Memory B cell (primary cell): ENCODE measurements at regions not wholly inside any gene's neighbourhood (a gene's known extent, or its start where the extent isn't known, plus 50 kb on each side); places are given as distances from the start of the nearest gene placed in this dataset.
"Not testable (repeated sequence)": the region's sequence is repeated elsewhere in the genome, so short reads cannot be mapped to it uniquely, and the experiment has no call there.

ENCODE experiments used
- ATAC-seq: fragments of 150-1000 bp; cut with Tn5 transposase; 2 replicates; pipeline ENCODE4 v1.10.0; 2021; ENCODE audit warnings: low read depth, mild to moderate bottlenecking, moderate library complexity
- DNase-seq, 2 donors: peaks; one replicate each; pipeline ENCODE4 v3.0.0; 2022; ENCODE audit warnings: low spot score in 2 of 2
- H3K27ac Mint-ChIP-seq: one replicate; pipeline ENCODE4 v1.8.0; 2022; ENCODE audit warnings: mild to moderate bottlenecking, moderate library complexity, mixed read lengths
- H3K27me3 Mint-ChIP-seq: one replicate; pipeline ENCODE4 v1.8.0; 2022; ENCODE audit warnings: mixed read lengths
- H3K36me3 Mint-ChIP-seq: one replicate; pipeline ENCODE4 v1.8.0; 2022; ENCODE audit warnings: mild to moderate bottlenecking, mixed read lengths
- H3K4me1 Mint-ChIP-seq: one replicate; pipeline ENCODE4 v1.8.0; 2022; ENCODE audit warnings: mixed read lengths
- H3K4me3 Mint-ChIP-seq: one replicate; pipeline ENCODE4 v1.8.0; 2022; ENCODE audit warnings: mild to moderate bottlenecking, moderate library complexity, mixed read lengths
- H3K9me3 Mint-ChIP-seq: one replicate; pipeline ENCODE4 v1.8.0; 2022; ENCODE audit warnings: mixed read lengths

DNA sequence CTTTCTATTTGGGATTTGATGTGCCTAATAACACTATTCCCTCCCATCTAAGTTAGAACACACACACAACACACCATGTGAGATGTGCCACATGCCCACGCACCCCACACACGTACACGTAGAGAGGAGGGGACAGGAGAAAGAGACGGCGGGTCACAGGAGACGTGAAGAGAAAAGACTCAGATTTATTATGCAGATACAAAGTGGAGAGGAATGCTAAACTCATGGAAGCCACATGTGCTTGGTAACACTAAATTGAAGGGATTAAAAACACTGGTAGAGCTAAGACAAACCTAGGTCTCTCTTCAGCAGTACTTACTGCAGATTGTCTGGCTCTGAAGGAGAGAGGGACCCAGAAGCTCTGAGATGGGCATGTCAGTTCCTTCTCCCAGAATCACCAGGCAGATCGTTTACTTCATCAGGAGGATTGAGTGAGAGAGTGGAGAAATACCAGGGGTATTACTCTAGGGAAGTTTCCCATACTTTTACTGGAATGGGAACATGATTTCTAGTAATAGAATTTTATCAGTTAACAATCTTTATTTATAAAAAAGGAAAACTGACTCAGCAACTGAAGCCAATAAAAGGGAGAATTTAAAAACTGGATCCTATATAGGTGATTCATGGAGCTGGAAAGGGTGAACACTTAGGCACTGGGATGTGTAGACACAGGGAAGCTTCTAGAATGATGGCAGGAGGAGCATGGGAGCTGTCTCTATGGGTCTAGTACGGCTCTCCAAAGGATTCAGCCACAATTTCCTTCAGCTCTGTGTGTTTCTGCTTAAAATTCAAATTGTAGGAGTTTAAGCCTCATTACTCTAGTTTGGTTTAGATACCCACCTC, 139.4 kb downstream of the MACIR start:
- peaks cover 12% of the 10 kb centered on the region for H3K27me3 Mint-ChIP-seq
- no peak overlapping the region for H3K4me3 Mint-ChIP-seq
- ATAC-seq (no peak), DNase-seq (no peak)
- no peaks in the 10 kb centered on the region for H3K36me3 Mint-ChIP-seq
- H3K27ac Mint-ChIP-seq: no peak overlapping the region
- H3K9me3 Mint-ChIP-seq: peaks cover 1% of the 10 kb centered on the region
- no peaks in the 10 kb centered on the region for H3K4me1 Mint-ChIP-seq

DNA sequence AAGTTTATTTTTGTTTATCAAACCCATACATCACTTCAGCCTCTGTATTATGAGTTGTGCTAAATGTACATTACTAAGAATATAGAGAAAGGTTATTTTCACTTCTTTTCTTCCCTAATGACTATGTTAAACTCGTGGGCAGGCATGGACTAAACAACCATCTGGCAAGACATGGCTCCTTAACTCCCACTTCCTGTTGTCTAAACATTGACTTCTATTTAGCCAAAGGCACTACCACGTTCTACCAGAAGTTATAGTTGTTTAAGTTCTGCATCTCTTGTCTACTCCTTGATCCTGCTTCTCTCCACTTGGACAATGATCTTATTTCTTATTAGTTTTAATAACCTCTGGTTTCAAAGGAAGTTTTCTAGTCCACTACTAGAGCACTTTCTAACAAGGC, 136.1 kb downstream of the MACIR start:
- Mint-ChIP-seq H3K27ac (no peak overlapping the region), H3K4me1 (no peaks in the 10 kb centered on the region), H3K4me3 (no peak overlapping the region), H3K27me3 (peaks cover 11% of the 10 kb centered on the region), H3K9me3 (peaks cover 1% of the 10 kb centered on the region), H3K36me3 (no peaks in the 10 kb centered on the region)
- ATAC-seq (no peak), DNase-seq (no peak)

DNA sequence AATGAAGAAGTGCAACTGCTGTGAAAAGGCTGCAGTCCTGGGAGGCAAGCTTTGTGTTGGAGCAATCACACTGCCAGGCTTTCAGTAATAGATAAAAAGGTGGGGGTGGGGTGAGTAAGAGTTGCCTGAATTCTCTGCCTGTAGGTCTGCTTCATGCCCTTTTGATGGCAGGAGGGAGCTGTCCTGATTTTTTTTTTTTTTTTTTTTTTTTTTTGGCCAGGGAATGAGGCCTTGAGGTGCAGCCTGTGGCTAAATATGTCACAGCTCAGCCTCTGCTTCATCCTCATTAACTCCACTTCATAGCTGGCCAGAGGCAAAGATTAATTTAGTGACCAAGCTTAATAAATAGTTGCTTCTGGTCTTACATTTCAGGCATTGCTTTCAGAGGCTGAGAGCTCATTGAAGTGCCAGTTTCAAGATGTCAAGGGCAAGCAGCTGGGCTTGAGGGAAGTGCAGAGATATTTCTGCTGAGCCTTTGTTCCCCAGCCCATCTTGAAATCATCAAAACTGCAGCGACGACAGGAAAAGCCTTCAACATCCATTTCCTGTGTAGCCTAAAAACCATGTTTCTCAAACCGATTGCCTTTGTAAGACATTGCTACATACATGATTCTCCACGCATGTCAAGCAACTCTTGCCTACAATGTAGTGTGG, 134.7 kb downstream of the MACIR start:
- no peak for DNase-seq
- Mint-ChIP-seq H3K4me1 (no peaks in the 10 kb centered on the region), H3K36me3 (no peaks in the 10 kb centered on the region), H3K4me3 (no peak overlapping the region), H3K27me3 (peaks cover 9% of the 10 kb centered on the region), H3K27ac (no peak overlapping the region), H3K9me3 (peaks cover 1% of the 10 kb centered on the region)
- no peak for ATAC-seq

DNA sequence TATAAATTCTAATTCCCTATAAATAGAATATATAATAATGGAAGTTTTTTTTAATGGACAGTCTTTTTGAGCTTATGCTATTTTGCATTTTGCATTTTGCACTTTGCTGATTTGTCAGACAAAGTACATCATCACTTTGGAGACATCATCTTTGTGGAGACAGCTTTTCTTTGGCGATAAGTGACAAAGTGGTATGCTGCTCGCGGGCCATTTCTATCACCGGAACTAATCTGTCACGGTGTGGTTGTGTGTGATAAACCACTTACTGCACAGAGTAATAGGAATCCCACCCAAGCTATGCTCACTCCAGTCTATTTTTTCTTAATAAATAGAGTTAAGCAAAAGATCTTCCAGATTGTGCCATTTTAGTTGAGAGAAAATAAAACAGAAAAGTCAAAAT, 133.1 kb downstream of the MACIR start:
- Mint-ChIP-seq H3K4me1 (no peaks in the 10 kb centered on the region), H3K27me3 (peaks cover 2% of the 10 kb centered on the region), H3K9me3 (no peaks in the 10 kb centered on the region), H3K36me3 (no peaks in the 10 kb centered on the region), H3K4me3 (no peak overlapping the region), H3K27ac (no peak overlapping the region)
- no peak for ATAC-seq
- DNase-seq: no peak

DNA sequence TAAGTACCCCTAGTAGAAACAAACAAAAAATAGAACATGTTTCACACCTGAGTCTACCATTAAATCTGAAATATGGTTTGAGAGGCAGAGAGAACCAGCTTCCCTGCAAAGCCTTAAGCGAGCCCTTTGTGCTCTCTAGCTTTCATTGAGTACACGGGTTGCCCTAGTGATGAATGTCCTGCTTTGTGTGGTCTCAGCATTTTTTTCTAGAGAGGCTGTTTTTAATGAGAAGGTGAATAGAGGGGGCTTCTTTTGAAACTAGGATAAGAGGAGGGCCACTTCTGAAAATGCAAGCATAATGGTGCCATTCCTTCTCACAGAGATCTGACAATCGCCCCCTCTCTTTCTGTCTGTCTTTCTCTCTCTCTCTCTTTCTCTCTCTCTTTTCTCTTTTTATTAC, 131.3 kb downstream of the MACIR start:
- no peak for ATAC-seq
- Mint-ChIP-seq H3K27me3 (peaks cover 2% of the 10 kb centered on the region), H3K4me1 (no peaks in the 10 kb centered on the region), H3K27ac (no peak overlapping the region), H3K36me3 (no peaks in the 10 kb centered on the region), H3K4me3 (no peak overlapping the region), H3K9me3 (peaks cover under 1% of the 10 kb centered on the region)
- DNase-seq: no peak

DNA sequence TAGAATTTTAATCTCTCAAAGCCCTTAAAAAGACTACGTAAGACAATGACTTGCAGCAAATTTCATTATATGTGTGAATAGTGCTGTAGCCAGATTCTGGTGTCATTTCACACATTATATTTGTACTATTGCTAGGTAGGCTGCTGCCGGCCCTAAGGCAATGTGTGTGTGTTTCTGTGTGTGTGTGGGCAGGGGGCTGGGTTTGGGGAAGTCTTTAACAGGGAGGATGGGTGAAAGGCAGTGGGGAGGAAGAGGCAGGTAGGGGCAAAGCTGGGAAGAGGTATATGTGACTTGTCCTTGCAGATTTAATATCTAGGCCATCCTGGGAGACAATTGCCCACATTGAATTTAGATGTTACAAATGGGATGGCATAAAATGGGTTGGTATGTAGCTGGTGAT, 130.8 kb downstream of the MACIR start:
- Mint-ChIP-seq H3K36me3 (no peaks in the 10 kb centered on the region), H3K27me3 (peaks cover 2% of the 10 kb centered on the region), H3K27ac (no peak overlapping the region), H3K4me1 (no peaks in the 10 kb centered on the region), H3K9me3 (peaks cover 1% of the 10 kb centered on the region), H3K4me3 (no peak overlapping the region)
- ATAC-seq (no peak), DNase-seq (no peak)

DNA sequence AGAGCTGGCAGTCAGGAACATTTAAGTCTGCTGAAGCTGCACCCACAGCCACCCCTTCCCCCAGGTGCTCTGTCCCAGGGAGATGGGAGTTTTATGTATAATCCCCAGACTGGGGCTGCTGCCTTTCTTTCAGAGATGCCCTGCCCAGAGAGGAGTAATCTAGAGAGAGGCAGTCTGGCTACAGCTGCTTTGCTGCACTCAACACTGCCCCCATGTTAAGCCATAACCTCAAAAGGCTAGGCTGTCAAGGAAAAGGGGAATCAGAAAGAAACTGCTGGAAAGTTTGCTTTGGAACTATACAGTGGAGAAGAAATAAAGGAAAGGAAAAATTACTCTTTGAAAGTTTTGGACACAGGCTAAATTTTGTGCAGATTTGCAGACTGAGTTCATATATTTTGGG, 127.2 kb downstream of the MACIR start:
- no peak for ATAC-seq
- no peaks in the 10 kb centered on the region for H3K4me1 Mint-ChIP-seq
- DNase-seq: no peak
- peaks cover 4% of the 10 kb centered on the region for H3K9me3 Mint-ChIP-seq
- no peaks in the 10 kb centered on the region for H3K36me3 Mint-ChIP-seq
- H3K27me3 Mint-ChIP-seq: peaks cover 2% of the 10 kb centered on the region
- H3K27ac Mint-ChIP-seq: no peak overlapping the region
- no peak overlapping the region for H3K4me3 Mint-ChIP-seq

DNA sequence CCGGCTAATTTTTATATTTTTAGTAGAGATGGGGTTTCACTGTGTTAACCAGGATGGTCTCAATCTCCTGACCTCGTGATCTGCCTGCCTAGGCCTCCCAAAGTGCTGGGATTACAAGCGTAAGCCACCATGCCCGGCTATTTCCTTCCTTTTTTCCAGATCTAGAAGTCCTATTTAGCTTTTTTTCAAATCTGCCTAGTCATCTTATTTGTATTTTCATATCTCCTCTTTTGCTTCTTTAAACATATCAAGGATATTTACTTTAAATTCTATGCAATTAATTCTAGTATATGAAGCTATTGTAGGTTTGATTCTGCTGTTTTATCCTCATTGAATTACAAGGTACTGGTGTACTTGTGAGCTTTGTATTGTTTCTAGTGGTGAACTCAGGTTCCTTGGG, 119.1 kb downstream of the MACIR start:
- ATAC-seq, H3K9me3 Mint-ChIP-seq, H3K36me3 Mint-ChIP-seq, H3K4me1 Mint-ChIP-seq, H3K27ac Mint-ChIP-seq, DNase-seq, H3K27me3 Mint-ChIP-seq, H3K4me3 Mint-ChIP-seq: not testable (repeated sequence)

DNA sequence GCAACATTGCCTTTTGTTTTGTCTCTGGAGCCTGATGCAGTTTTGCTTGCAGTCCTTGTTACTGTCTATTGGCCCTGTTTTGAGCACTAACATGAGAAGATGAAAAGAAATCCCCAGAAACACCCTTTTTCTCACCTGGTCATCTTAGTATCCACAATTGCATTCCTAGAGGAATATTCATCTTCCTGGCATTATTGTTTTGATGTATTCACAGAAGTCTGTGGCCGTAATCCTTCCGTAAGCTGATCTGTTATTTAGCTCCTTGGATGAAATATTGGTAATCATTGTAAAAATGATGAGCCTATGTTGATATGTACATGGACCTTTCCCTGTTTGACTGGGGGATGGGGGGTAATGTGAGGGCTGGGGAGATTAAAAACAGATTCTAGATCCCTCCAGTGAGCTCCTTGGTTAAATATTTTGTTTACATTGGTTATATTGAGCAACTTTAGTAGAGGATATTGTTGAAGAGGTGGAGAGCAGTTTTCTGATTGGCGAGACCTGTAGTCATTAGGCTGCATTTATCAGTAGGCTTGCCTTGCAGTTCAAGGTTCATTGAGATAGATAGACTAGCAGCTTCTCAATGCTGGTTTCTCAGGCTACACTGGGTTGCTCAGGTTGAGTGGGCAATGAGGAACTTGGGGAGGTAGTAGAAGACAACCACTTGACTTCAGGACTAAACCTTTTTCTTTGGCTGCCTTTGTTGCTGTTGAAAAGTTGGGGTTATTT, 117.5 kb downstream of the MACIR start:
- peaks cover 1% of the 10 kb centered on the region for H3K9me3 Mint-ChIP-seq
- H3K27ac Mint-ChIP-seq: no peak overlapping the region
- H3K4me3 Mint-ChIP-seq: no peak overlapping the region
- ATAC-seq (no peak), DNase-seq (no peak)
- no peaks in the 10 kb centered on the region for H3K4me1 Mint-ChIP-seq
- H3K36me3 Mint-ChIP-seq: no peaks in the 10 kb centered on the region
- peaks cover 4% of the 10 kb centered on the region for H3K27me3 Mint-ChIP-seq

DNA sequence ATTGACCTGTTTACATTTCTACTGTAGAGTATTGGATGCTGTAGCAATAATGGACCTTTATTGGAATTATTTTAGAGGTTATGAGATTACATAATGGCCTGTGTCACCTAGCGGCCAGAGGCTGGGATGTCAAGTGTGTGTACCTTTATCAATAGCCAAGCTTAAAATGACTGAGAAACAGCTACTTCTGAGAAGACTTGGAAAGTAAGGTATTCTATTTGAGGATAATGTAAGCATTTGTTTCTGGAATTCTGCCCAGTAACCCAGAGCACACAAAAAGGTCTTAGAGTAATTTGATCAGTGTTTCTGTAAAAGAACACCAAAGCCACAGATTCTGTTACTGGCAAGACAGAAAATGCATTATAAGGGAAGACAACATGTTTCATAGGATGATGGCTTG, 116.8 kb downstream of the MACIR start:
- Mint-ChIP-seq H3K27ac (no peak overlapping the region), H3K36me3 (no peaks in the 10 kb centered on the region), H3K4me1 (no peaks in the 10 kb centered on the region), H3K9me3 (peaks cover 1% of the 10 kb centered on the region), H3K4me3 (no peak overlapping the region), H3K27me3 (peaks cover 4% of the 10 kb centered on the region)
- ATAC-seq (no peak), DNase-seq (no peak)

DNA sequence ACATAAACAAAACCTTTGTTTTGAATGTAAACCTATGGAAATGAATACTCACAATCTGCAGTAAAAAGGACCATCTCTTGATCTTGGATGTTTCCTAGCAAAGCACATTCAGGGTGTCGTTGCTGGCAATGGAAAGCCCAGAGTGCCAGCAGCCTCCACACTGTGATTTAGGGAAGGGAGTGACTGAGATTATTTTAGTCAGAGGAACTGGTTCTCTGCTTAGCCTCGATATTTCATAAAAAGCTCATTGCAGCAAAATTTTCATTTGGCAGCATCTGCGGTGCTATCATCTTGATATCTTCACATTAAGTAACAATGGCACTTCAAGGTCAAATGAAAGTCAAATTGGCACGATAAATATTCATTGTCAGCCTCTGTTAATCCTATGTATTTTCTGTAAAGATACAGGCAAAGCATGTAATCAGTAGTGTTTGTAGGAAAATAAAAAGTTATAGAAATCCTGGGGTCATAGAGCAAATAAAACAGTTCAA, 116.0 kb downstream of the MACIR start:
- no peaks in the 10 kb centered on the region for H3K36me3 Mint-ChIP-seq
- no peak overlapping the region for H3K4me3 Mint-ChIP-seq
- H3K4me1 Mint-ChIP-seq: no peaks in the 10 kb centered on the region
- peaks cover 1% of the 10 kb centered on the region for H3K27me3 Mint-ChIP-seq
- peaks cover 1% of the 10 kb centered on the region for H3K9me3 Mint-ChIP-seq
- no peak overlapping the region for H3K27ac Mint-ChIP-seq
- DNase-seq: no peak
- no peak for ATAC-seq

DNA sequence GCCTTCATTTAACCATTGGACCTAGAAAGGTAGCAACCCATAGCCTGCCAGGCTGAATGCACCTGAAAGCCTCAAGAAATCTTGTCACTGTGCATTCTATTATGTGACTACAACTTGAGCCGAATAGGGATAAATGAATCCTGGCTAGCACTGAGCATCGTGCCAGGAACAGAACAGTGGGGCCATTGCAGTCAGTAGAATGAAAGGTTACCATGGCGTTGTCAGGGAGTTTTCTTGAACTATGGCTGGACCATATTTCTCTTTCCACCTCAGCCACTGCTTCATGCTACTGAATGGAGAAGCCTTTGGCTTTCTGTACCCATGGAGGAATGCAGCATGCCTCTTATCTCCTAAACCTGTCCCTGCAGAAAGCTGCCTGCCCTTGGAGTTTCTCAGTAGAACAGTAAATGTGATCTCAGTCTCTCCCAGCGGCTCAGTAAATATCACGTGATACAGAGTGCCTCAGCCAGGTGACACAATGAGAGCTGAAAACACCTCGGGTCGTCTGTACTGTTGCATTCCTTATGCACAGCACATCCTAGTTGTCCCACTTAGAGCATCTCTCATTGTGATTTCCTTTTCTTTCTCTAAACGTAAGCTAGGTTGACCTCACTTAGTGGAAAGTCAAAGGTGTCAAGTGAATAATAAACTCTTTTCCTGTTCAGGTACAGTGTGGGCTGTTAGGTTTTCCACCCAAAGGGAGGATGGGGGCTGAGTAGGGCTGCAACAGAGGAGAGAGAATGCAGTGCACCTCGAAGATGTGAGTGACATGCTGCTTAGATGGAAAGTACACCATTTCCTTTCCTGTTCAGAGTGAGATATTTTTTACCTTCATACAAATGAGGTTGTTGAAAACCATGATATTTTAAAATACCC, 115.3 kb downstream of the MACIR start:
- Mint-ChIP-seq H3K9me3 (peaks cover 3% of the 10 kb centered on the region), H3K36me3 (peaks cover 1% of the 10 kb centered on the region), H3K4me1 (no peaks in the 10 kb centered on the region), H3K27me3 (peaks cover 1% of the 10 kb centered on the region), H3K4me3 (no peak overlapping the region), H3K27ac (no peak overlapping the region)
- no peak for DNase-seq
- no peak for ATAC-seq

DNA sequence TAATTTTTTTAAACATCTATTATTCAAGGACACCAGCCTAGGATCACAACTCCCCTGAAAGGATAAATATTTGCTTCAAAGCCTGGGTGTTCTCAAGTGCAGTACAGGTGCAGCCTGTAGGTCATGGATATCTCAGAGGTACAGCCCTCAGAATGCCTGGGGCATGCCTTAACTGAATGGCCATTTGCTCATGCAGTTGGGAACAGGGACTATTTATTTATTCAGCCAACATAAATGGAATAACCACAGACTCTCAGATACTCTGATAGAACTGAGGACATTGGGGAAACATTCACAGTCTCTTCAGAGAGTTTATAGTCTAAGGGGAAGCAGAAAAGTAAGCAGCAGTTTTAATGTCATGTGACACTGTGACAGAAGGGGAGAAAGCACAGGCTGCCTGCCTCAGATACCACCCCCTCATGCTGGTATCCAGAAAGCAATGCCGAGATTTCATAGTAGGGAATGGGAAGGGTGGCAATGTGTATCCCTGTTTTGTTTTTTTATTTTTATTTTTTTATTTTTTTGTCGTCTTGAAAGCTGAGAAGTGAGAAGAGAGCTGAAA, 112.6 kb downstream of the MACIR start:
- no peaks in the 10 kb centered on the region for H3K4me1 Mint-ChIP-seq
- ATAC-seq: no peak
- H3K9me3 Mint-ChIP-seq: peaks cover 7% of the 10 kb centered on the region
- peaks cover 1% of the 10 kb centered on the region for H3K36me3 Mint-ChIP-seq
- DNase-seq: no peak
- no peak overlapping the region for H3K27ac Mint-ChIP-seq
- H3K27me3 Mint-ChIP-seq: peaks cover 2% of the 10 kb centered on the region
- H3K4me3 Mint-ChIP-seq: no peak overlapping the region
